D721Med (cell line): ENCODE measurements at regions not wholly inside any gene's neighbourhood (a gene's known extent, or its start where the extent isn't known, plus 50 kb on each side); places are given as distances from the start of the nearest gene placed in this dataset.
"Not testable (repeated sequence)": the region's sequence is repeated elsewhere in the genome, so short reads cannot be mapped to it uniquely, and the experiment has no call there.

Experiments
- DNase-seq: peaks from one replicate; pipeline ENCODE4 v3.0.0; 2011; ENCODE audit warnings: low spot score; ENCODE audit not compliant: insufficient read length
- FAIRE-seq: peaks from 2 replicates; lab custom pipeline; 2011; peaks lifted over from hg19 to GRCh38; lab: Jason Lieb, UNC
- TF ChIP-seq, protein P1 (sequence below): IDR thresholded peaks from 2 replicates; pipeline ENCODE4 v1.5.1; 2012; ENCODE audit warnings: mild to moderate bottlenecking, control low read depth; ENCODE audit not compliant: insufficient read depth; ENCODE audit errors: missing control alignments

DNA sequence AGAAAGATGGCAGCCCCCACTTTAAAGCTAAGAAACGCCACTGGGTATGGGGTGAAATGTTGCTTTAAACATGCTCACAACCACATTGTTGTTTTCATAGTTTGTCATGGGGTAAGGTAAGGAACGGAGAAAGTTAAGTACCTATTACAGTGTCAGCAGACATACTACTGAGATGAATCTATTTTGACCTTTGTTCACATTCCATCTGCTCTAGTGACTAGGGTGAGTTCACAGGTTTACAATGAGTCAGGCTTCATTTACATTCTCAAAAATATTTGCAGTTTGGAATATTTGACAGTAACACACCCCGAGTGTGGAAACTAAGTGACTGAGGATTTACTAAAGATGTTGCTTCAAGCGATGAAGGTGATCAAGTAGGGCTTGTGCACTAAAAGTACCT, 428.7 kb upstream of the ACVR2A start:
- TF ChIP-seq, protein P1, sequence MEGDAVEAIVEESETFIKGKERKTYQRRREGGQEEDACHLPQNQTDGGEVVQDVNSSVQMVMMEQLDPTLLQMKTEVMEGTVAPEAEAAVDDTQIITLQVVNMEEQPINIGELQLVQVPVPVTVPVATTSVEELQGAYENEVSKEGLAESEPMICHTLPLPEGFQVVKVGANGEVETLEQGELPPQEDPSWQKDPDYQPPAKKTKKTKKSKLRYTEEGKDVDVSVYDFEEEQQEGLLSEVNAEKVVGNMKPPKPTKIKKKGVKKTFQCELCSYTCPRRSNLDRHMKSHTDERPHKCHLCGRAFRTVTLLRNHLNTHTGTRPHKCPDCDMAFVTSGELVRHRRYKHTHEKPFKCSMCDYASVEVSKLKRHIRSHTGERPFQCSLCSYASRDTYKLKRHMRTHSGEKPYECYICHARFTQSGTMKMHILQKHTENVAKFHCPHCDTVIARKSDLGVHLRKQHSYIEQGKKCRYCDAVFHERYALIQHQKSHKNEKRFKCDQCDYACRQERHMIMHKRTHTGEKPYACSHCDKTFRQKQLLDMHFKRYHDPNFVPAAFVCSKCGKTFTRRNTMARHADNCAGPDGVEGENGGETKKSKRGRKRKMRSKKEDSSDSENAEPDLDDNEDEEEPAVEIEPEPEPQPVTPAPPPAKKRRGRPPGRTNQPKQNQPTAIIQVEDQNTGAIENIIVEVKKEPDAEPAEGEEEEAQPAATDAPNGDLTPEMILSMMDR: no peak
- DNase-seq: no peak
- no peak for FAIRE-seq

- not testable (repeated sequence) for DNase-seq, FAIRE-seq
Measured at GRCh38 chr2:147414656-147415055, 430.2 kb upstream of the ACVR2A start.

GRCh38 chr2:147408357-147408756, 436.5 kb upstream of the ACVR2A start:
- TF ChIP-seq, protein P1: no peak
- FAIRE-seq: no peak
- no peak for DNase-seq

DNA sequence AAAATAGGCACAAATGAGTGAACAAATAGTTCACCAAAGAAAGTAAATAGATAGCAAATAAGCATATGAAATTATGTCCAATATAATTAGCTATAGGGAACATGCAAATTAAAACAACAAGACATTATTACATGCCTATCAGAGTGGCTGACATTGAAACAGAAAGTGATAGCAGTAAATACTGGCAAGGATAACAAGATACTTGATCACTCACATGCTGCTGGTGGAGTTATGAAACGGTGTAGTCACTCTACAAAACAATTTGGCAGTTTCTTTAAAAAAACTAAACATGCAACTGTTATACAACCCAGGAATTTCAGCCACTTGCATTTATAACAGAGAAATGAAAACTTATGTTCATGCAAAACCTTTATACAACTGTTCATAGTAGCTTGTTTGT, 439.2 kb upstream of the ACVR2A start:
- FAIRE-seq (no peak), DNase-seq (no peak)
- TF ChIP-seq, protein P1: no peak

DNA sequence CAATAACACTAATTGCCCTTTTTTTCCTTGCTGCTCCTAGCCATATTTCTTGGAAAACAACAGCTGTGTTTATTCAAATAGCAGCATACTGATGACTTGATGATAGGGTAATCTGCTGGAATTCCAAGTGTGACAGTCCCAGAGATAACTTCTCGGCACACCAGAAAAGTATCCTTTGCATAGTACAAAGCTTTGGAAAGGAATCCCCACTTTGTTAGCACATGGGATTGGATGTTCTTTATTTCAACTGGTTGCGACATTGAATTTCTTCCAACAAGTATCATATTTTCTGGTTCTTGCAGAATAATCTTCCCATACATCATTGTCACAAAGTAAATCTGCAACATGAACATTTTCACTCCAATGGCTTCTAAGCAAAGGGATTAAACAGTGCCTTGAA, 445.8 kb upstream of the ACVR2A start:
- DNase-seq (no peak), FAIRE-seq (no peak)
- TF ChIP-seq, protein P1: no peak

DNA sequence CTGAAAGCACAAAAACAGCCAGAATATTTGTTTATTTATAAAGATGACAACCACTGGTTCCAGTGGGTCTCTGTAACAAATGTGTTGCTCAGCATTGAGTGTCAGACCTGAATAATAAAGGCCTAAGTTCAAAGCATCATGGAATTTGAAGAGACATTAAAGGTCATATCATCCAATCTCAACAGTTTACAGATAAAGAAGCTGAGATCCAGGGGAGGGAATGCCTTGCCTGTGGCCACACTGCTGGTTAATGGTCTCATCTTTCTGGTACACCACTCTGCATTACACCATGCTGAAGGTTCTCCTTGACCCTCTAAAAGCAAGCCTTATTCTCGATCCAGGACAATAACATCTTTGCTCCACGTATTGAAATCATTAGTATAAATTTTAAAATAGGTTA, 446.5 kb upstream of the ACVR2A start:
- FAIRE-seq (no peak), DNase-seq (no peak)
- TF ChIP-seq, protein P1: no peak

DNA sequence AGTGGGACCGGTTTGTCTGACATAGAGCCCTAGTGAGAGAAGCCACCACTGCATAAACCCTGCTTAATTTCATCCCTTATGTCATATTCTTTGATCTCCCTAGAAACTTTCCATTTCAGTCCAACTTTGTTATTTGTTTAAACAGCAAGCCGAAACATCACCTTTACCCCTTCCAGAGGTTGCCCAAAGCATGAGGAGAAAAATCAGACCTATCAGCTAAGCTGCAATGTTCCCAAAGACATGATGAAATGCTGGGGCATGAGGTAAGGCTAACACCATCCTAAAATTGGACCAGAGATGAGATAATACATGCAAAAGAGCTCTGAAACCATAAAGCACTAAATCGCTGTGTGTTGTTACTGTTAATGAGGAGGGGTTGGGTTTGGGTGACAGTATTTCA, 447.9 kb upstream of the ACVR2A start:
- FAIRE-seq (no peak), DNase-seq (no peak)
- TF ChIP-seq, protein P1: no peak

DNA sequence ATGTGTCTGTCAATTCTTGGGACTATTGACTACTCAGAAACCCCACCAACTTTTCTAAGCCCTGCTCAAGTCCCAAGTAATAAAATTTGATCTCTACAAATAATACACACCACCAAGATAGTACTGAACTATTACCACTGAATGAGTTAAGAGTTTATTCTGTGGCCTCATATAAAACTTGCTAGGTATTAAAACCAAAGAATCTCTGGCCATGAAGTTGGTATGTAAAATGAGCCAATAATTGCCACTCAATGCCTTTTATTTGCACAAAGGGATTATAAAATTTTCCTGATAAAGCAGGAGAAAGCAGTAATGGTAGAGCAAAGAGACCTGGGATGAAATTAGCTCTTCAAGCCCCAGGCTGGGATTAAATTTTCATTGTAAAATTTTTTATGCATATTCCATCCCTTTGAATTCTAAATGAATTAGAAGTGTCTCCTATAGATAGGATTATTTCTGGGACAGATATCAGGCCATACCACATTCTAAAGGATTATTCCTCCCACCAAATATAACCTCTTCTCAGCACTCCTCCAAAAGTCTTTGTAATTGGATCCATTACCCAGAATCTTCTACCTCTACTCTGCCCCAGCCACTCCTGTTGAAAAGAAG, 450.5 kb upstream of the ACVR2A start:
- TF ChIP-seq, protein P1: no peak
- no peak for DNase-seq
- no peak for FAIRE-seq
